Ascending aorta (tissue), 2 donors: ENCODE measurements at regions not wholly inside any gene's neighbourhood (a gene's known extent, or its start where the extent isn't known, plus 50 kb on each side); places are given as distances from the start of the nearest gene placed in this dataset.
A peak's percentile ranks its signal among the peaks of the same experiment; 100 is the strongest.

Experiments
- DNase-seq, 2 donors: peaks; one replicate each; pipeline ENCODE4 v3.0.0-alpha.2; 2019; ENCODE audit warnings: low spot score in 2 of 2
- H3K27ac ChIP-seq, 2 donors: fragments of 200-600 bp; sonication (generic); one replicate each; pipeline ENCODE4 v1.5.1; 2016 to 2017; ENCODE audit warnings: mild to moderate bottlenecking in 1 of 2
- H3K27me3 ChIP-seq: fragments of 200-600 bp; sonication (generic); one replicate; pipeline ENCODE4 v1.5.1; 2017
- H3K36me3 ChIP-seq, 2 donors: fragments of 200-600 bp; sonication (generic); one replicate each; pipeline ENCODE4 v1.5.1; 2016
- H3K4me1 ChIP-seq, 2 donors: fragments of 200-600 bp; sonication (generic); one replicate each; pipeline ENCODE4 v1.5.1; 2016 to 2017; ENCODE audit warnings: mild to moderate bottlenecking in 1 of 2
- H3K4me3 ChIP-seq, 2 donors: fragments of 200-600 bp; sonication (generic); one replicate each; pipeline ENCODE4 v1.5.1; 2016 to 2017; ENCODE audit warnings: mild to moderate bottlenecking in 1 of 2
- H3K9me3 ChIP-seq, 2 donors: fragments of 200-600 bp; sonication (generic); one replicate each; pipeline ENCODE4 v1.5.1; 2016
- CTCF ChIP-seq, 3 experiments: fragments of 200-600 bp in 2 of 3; fragments of 450-650 bp in 1 of 3; sonication (generic) in 2 of 3; IDR thresholded peaks; one replicate each; pipeline ENCODE4 v1.5.1; 2016 to 2019; ENCODE audit warnings: antibody characterized with exemption in 3 of 3, mild to moderate bottlenecking in 1 of 3, moderate library complexity in 1 of 3
- intact Hi-C: fragments of 100-400 bp; cut with DNase I; formaldehyde crosslinking; loops from one replicate; pipeline ENCODE4 v1.15.1; 2023

- TF ChIP-seq CTCF (IDR thresholded peaks at IDR 0.05), result no peak
- intact Hi-C loops, result no loop called here
- no peak overlapping the region for H3K27ac ChIP-seq
- no peaks in the 10 kb centered on the region for H3K36me3 ChIP-seq
- H3K4me1 ChIP-seq, result no peaks in the 10 kb centered on the region
- DNase-seq, result no peak
- no peaks in the 10 kb centered on the region for H3K27me3 ChIP-seq
- no peaks in the 10 kb centered on the region for H3K9me3 ChIP-seq
- H3K4me3 ChIP-seq, result no peak overlapping the region
Observed at GRCh38 chr1:57772580-57773195, 348.8 kb upstream of the DAB1 start.

DNA sequence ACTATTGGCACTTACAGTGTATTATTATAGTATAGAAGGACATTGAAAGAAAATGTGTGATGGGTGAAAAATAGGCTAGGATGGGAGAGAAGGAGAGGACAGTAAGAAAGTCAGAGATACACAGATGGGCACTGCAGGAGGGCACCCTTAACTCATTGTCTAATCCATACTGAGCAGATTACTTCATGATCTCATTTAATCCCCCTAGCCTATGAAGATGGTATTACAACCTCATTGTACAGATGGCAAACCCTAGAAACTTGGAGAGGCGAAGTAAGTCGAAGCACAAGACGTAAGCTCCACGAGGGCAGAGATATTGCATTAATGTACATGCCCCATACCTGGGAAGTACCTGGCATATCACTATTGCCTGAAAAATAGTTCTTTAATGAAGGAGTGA lies 346.9 kb upstream of the DAB1 start:
- Histone ChIP-seq H3K4me1 (no peaks in the 10 kb centered on the region), H3K4me3 (no peak overlapping the region), H3K27me3 (no peaks in the 10 kb centered on the region), H3K27ac (no peak overlapping the region), H3K36me3 (no peaks in the 10 kb centered on the region), H3K9me3 (no peaks in the 10 kb centered on the region)
- peak in 1 of 3 experiments; percentile 9 for TF ChIP-seq CTCF (IDR thresholded peaks at IDR 0.05)
- no peak for DNase-seq
- intact Hi-C loops, result no loop called here

DNA sequence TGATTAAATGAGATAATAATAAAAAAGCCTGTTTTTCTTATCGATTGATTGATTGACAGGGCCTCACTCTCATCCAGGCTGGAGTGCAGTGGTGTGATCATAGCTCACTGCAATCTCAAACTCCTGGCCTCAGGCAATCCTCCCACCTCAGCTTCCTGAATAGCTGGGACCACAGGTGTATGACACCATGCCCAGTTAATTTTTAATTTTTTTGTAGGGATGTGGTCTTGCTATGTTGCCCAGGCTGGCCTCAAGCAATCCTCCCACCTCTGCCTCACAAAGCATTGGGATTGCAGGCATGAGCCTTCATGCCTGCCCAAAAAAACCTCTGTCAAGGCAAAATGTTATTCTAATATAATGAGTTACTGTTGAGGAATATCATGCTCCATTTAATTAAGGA lies 346.4 kb upstream of the DAB1 start:
- H3K36me3 ChIP-seq, result no peaks in the 10 kb centered on the region
- TF ChIP-seq CTCF (IDR thresholded peaks at IDR 0.05), result no peak
- DNase-seq, result no peak
- H3K4me3 ChIP-seq, result no peak overlapping the region
- no peaks in the 10 kb centered on the region for H3K4me1 ChIP-seq
- no peaks in the 10 kb centered on the region for H3K27me3 ChIP-seq
- intact Hi-C loops, result no loop called here
- H3K9me3 ChIP-seq, result no peaks in the 10 kb centered on the region
- H3K27ac ChIP-seq, result no peak overlapping the region

DNA sequence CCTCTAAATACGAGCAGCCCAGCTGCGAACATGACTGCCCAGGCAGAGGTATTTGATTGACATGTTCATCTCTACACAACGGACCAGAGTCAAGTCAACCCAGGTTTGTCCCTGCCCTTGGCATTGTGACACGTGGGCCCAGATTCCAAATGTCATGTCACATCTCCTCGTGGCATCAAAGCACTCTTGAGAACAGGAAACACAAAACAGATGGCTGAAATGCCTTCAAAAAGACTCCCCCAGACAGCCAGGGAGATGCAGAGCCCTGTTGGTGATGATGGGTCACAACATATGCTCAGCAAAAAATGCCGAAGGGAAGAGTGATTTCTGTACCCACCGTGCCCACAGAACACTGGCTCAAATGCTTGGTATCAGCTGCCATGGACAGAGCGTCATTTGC lies 337.8 kb upstream of the DAB1 start:
- no peak overlapping the region for H3K27ac ChIP-seq
- TF ChIP-seq CTCF (IDR thresholded peaks at IDR 0.05), result no peak

DNA sequence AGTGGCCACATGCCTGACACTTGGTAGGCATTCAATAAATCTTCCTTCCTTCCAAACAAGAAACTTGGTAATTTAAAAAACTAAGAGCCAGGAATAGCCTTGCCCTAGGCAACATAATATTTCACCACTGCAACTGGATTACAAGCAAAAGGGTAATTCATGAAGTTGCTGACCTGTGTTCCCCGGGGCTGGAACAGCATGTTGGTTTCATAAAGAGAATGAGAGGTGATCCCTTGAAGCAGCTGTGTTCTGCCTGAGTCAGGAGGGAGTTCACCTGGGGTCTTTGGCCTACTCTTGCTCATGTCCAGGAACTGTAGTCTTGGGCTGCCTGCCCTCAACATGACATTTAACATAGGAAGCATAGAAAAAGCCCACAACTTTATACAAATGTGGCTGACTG lies 329.0 kb upstream of the DAB1 start:
- H3K27ac ChIP-seq, result no peak overlapping the region
- intact Hi-C loops, result no loop called here
- H3K9me3 ChIP-seq, result no peaks in the 10 kb centered on the region
- no peak for DNase-seq
- no peak for TF ChIP-seq CTCF (IDR thresholded peaks at IDR 0.05)
- H3K4me1 ChIP-seq, result no peaks in the 10 kb centered on the region
- no peak overlapping the region for H3K4me3 ChIP-seq
- no peaks in the 10 kb centered on the region for H3K36me3 ChIP-seq
- H3K27me3 ChIP-seq, result no peaks in the 10 kb centered on the region

More for the DNA sequence above, 337.8 kb upstream of the DAB1 start:
- Histone ChIP-seq H3K4me1 (no peaks in the 10 kb centered on the region), H3K4me3 (no peak overlapping the region), H3K36me3 (no peaks in the 10 kb centered on the region), H3K27me3 (no peaks in the 10 kb centered on the region), H3K9me3 (no peaks in the 10 kb centered on the region)
- no peak for DNase-seq
- intact Hi-C loops, result no loop called here

DNA sequence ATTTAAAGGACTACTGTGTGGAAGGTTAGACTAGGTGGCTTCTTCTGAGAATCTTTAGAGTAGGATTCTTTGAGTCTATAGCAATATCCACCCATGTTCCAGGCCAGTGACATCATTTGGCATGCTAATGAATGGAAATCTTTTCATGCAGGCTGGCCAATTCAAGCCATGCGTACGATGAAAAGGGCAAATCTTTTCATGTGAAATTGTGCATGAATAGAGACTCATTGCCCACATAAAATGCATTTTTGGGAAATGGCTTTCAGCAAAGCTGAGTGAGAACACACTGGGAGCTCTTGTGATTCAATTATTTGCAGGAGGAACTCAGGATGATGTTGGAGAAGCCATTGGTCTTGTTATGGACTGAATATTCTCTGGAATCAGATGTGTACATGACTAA lies 324.9 kb upstream of the DAB1 start:
- Histone ChIP-seq H3K27ac (no peak overlapping the region), H3K36me3 (no peaks in the 10 kb centered on the region), H3K4me1 (no peaks in the 10 kb centered on the region), H3K4me3 (no peak overlapping the region), H3K9me3 (no peaks in the 10 kb centered on the region), H3K27me3 (no peaks in the 10 kb centered on the region)
- no peak for TF ChIP-seq CTCF (IDR thresholded peaks at IDR 0.05)
- DNase-seq, result no peak
- intact Hi-C loops, result no loop called here
